ENCODE measurements at regions not wholly inside any gene's neighbourhood (a gene's known extent, or its start where the extent isn't known, plus 50 kb on each side); places are given as distances from the start of the nearest gene placed in this dataset.

GRCh38 chr4:85399270-85399669, 75.7 kb upstream of the ARHGAP24 start:
- no peak overlapping the region for H3K4me3 ChIP-seq (ENCODE audit: low read depth, low read length)
- DNase-seq (ENCODE audit: low read depth, low spot score): no peak
- ChIA-PET CTCF (no interaction called here), POLR2A (no interaction called here)
- H3K27me3 ChIP-seq (ENCODE audit: control insufficient read depth, insufficient read depth, low read length): no peaks in the 10 kb centered on the region
- H3K9me3 ChIP-seq (ENCODE audit: control insufficient read depth, insufficient read depth, low read length): no peaks in the 10 kb centered on the region
- no peak overlapping the region for H3K27ac ChIP-seq (ENCODE audit: low read depth, low read length)
- no peak for TF ChIP-seq CTCF (IDR thresholded peaks at IDR 0.05; ENCODE audit: low read depth, low read length)

- DNase-seq (ENCODE audit: low read depth, low spot score): no peak
- H3K27me3 ChIP-seq (ENCODE audit: control insufficient read depth, insufficient read depth, low read length): no peaks in the 10 kb centered on the region
- H3K27ac ChIP-seq (ENCODE audit: low read depth, low read length): no peak overlapping the region
- H3K9me3 ChIP-seq (ENCODE audit: control insufficient read depth, insufficient read depth, low read length): no peaks in the 10 kb centered on the region
- TF ChIP-seq CTCF (IDR thresholded peaks at IDR 0.05; ENCODE audit: low read depth, low read length): no peak
- no peak overlapping the region for H3K4me3 ChIP-seq (ENCODE audit: low read depth, low read length)
- CTCF ChIA-PET: interaction anchor here (0.6 kb wide), 1 partner anchor 390 kb away, joined by 3 read pairs; no protein-coding TSS in a partner anchor
- POLR2A ChIA-PET: no interaction called here
These were observed 72.6 kb upstream of the ARHGAP24 start for GRCh38 chr4:85402371-85402770.

GRCh38 chr4:85406185-85406584, 68.8 kb upstream of the ARHGAP24 start:
- TF ChIP-seq CTCF (IDR thresholded peaks at IDR 0.05; ENCODE audit: low read depth, low read length): no peak
- no peak for DNase-seq (ENCODE audit: low read depth, low spot score)
- Histone ChIP-seq H3K9me3 (ENCODE audit: control insufficient read depth, insufficient read depth, low read length) (no peaks in the 10 kb centered on the region), H3K27me3 (ENCODE audit: control insufficient read depth, insufficient read depth, low read length) (no peaks in the 10 kb centered on the region), H3K4me3 (ENCODE audit: low read depth, low read length) (no peak overlapping the region), H3K27ac (ENCODE audit: low read depth, low read length) (no peak overlapping the region)
- ChIA-PET POLR2A (no interaction called here), CTCF (no interaction called here)

GRCh38 chr4:85407546-85407945, 67.4 kb upstream of the ARHGAP24 start:
- H3K9me3 ChIP-seq (ENCODE audit: control insufficient read depth, insufficient read depth, low read length): no peaks in the 10 kb centered on the region
- CTCF ChIA-PET: no interaction called here
- no peak overlapping the region for H3K27ac ChIP-seq (ENCODE audit: low read depth, low read length)
- no peaks in the 10 kb centered on the region for H3K27me3 ChIP-seq (ENCODE audit: control insufficient read depth, insufficient read depth, low read length)
- TF ChIP-seq CTCF (IDR thresholded peaks at IDR 0.05; ENCODE audit: low read depth, low read length): no peak
- no peak for DNase-seq (ENCODE audit: low read depth, low spot score)
- no peak overlapping the region for H3K4me3 ChIP-seq (ENCODE audit: low read depth, low read length)
- POLR2A ChIA-PET: no interaction called here

- H3K27me3 ChIP-seq (ENCODE audit: control insufficient read depth, insufficient read depth, low read length): no peaks in the 10 kb centered on the region
- no peak overlapping the region for H3K4me3 ChIP-seq (ENCODE audit: low read depth, low read length)
- no peaks in the 10 kb centered on the region for H3K9me3 ChIP-seq (ENCODE audit: control insufficient read depth, insufficient read depth, low read length)
- TF ChIP-seq CTCF (IDR thresholded peaks at IDR 0.05; ENCODE audit: low read depth, low read length): no peak
- POLR2A ChIA-PET: no interaction called here
- CTCF ChIA-PET: no interaction called here
- H3K27ac ChIP-seq (ENCODE audit: low read depth, low read length): no peak overlapping the region
- DNase-seq (ENCODE audit: low read depth, low spot score): no peak
These were observed 66.6 kb upstream of the ARHGAP24 start for GRCh38 chr4:85408301-85408700.
